ENCODE measurements at regions not wholly inside any gene's neighbourhood (a gene's known extent, or its start where the extent isn't known, plus 50 kb on each side); places are given as distances from the start of the nearest gene placed in this dataset.
"Not testable (repeated sequence)": the region's sequence is repeated elsewhere in the genome, so short reads cannot be mapped to it uniquely, and the experiment has no call there.

DNA sequence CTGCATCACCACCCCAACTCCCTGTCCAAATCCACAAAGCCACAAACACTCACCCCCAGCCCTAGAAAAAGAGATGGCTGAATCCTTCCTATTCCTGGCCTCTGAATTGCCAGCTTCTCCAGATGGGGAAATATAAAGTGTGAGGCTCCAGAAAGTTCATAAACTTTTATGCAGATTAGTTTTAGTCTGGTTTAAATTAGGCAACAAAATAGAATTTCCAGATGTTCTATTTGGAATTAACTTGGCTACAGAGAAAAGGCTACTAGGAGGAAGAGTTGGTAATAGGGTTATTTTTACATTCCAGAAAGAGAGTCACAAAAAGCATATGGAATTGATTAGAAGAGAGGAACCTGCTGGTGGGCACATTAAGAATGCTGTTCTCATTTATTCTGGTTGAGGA lies 56.0 kb downstream of the EN1 start:
- DNase-seq (ENCODE audit: low spot score): no peak

DNA sequence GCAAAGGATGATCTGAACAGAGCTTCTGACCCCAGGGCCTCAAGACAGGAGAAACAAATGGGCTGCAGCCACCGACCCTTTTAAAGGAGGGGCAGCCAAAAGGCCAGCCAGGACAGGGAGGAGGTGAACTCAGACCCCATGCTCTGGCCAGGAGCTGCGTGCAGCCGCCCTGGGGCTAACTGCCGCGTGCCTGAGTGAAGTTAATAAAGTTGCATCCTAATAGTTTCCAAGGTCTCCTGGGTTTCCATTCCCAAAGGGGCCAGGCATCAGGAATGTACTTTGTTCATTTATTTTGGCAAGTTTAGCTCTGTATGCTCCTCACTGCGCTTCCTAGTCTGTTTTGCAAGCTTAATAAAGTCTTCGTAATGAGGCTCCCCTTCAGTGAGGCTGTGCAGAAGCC lies 60.7 kb downstream of the EN1 start:
- no peak for DNase-seq (ENCODE audit: low spot score)

GRCh38 chr2:118784860-118785259 lies 62.6 kb downstream of the EN1 start:
- no peak for DNase-seq (ENCODE audit: low spot score)

GRCh38 chr2:118779362-118779761 lies 68.1 kb downstream of the EN1 start:
- DNase-seq (ENCODE audit: low spot score): no peak

- peak; percentile 22 for DNase-seq (ENCODE audit: low spot score)
Observed at GRCh38 chr2:118774458-118775133, 72.9 kb downstream of the EN1 start.

GRCh38 chr2:118773826-118774225 lies 73.6 kb downstream of the EN1 start:
- no peak for DNase-seq (ENCODE audit: low spot score)

- DNase-seq (ENCODE audit: low spot score): no peak
Observed at GRCh38 chr2:118772487-118773200, 74.8 kb downstream of the EN1 start.

GRCh38 chr2:118769707-118770400 lies 77.6 kb downstream of the EN1 start:
- no peak for DNase-seq (ENCODE audit: low spot score)

- DNase-seq (ENCODE audit: low spot score): no peak
Observed at GRCh38 chr2:118766871-118767270, 80.6 kb downstream of the EN1 start.

- no peak for DNase-seq (ENCODE audit: low spot score)
Observed at GRCh38 chr2:118764855-118765254, 82.6 kb downstream of the EN1 start.

- peak; percentile 53 for DNase-seq (ENCODE audit: low spot score)
Observed at GRCh38 chr2:118763797-118764196, 83.7 kb downstream of the EN1 start.

DNA sequence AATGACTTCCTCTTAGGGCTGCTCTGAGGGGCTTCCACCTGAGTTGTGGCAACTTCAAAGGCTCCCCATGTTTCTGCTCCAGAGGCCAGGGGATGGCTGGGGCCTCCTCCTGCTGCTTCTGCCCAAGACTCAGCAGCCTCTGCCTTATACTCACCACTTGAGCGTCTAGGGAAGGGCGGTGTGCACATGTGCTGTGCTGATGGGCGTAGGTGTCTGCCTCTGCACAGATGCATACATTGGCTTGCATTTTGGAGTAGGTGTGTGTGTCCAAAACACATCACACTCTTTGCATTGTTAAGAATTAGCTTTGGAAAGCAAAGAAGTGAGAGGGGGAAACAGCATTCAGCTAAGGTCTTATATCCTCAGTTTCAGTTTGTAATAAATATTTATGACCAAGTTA lies 85.2 kb downstream of the EN1 start:
- no peak for DNase-seq (ENCODE audit: low spot score)

- DNase-seq (ENCODE audit: low spot score): no peak
Observed at GRCh38 chr2:118761771-118762170, 85.7 kb downstream of the EN1 start.

- DNase-seq (ENCODE audit: low spot score): no peak
Observed at GRCh38 chr2:118755901-118756300, 91.5 kb downstream of the EN1 start.

- DNase-seq (ENCODE audit: low spot score): no peak
Observed at GRCh38 chr2:118755384-118755783, 92.1 kb downstream of the EN1 start.

GRCh38 chr2:118752762-118753429 lies 94.6 kb downstream of the EN1 start:
- no peak for DNase-seq (ENCODE audit: low spot score)

DNA sequence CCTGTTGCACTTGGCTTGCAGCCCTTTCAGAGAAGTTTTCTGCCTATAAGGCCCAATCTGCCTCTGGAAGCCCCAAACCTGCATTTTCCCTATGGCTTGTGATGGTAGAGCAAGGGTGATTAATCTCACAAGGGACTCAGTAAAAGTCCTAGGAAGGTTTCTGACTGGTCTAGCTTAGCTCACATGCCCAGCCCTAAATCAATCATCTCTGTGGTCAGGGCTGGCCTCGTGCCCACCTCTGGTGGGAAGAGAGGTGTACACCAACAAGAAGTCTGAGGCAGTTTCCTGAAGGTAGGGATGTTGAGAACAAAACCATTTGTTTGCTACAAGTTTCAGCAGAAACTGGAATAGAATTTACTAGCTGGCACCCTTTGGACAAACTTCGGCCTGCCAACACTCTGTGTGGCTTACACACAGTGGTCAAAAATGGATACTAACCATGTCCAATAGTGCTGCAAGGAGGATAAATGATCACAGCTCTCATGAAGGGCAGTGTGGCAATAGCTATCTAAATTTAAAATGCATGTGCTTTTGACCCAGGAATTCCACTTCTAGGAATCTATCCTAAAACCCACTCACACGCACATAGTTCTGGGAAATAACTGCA lies 96.4 kb downstream of the EN1 start:
- no peak for DNase-seq (ENCODE audit: low spot score)

- no peak for DNase-seq (ENCODE audit: low spot score)
Observed at GRCh38 chr2:118748245-118748885, 99.1 kb downstream of the EN1 start.

GRCh38 chr2:118747637-118748036 lies 99.8 kb downstream of the EN1 start:
- DNase-seq (ENCODE audit: low spot score): no peak

- no peak for DNase-seq (ENCODE audit: low spot score)
Observed at GRCh38 chr2:118747066-118747465, 100.4 kb downstream of the EN1 start.

- not testable (repeated sequence) for DNase-seq (ENCODE audit: low spot score)
Observed at GRCh38 chr2:118744682-118745181, 102.7 kb downstream of the EN1 start.

Measured in COLO829 (cell line).